ENCODE measurements at regions not wholly inside any gene's neighbourhood (a gene's known extent, or its start where the extent isn't known, plus 50 kb on each side); places are given as distances from the start of the nearest gene placed in this dataset.

- BruUV-seq (replicated peaks), result no TSS peak
- ChIA-PET POLR2A (interaction anchor here (0.7 to 2.2 kb wide), 10 partner anchors 9 to 69 kb away, joined by 3 to 11 read pairs (median 4); no protein-coding TSS in a partner anchor), CTCF (ENCODE audit: unreplicated experiment) (interaction anchor here (0.8 to 1.4 kb wide), 2 partner anchors 12 to 40 kb away, joined by 3 to 4 read pairs; no protein-coding TSS in a partner anchor)
- Histone ChIP-seq H3K79me2 (ENCODE audit: insufficient read depth, low read depth, low read length) (no peaks in the 10 kb centered on the region), H3K27ac (ENCODE audit: low read depth, low read length, poor library complexity, severe bottlenecking) (peak overlapping the region; percentile 98), H3K4me3 (ENCODE audit: low read depth, low read length, poor library complexity, severe bottlenecking) (peak overlapping the region; percentile 46), H3K4me1 (ENCODE audit: insufficient read depth, low read length, poor library complexity, severe bottlenecking) (peaks cover 67% of the 10 kb centered on the region), H4K20me1 (ENCODE audit: insufficient read depth, low read length) (no peaks in the 10 kb centered on the region), H3K9me3 (ENCODE audit: low read length) (peaks cover 22% of the 10 kb centered on the region), H2AFZ (ENCODE audit: low read length) (peak overlapping the region; percentile 52; the same call in 1 of the 2 replicates), H3K4me2 (ENCODE audit: low read length) (peak overlapping the region; percentile 88), H3K9me2 (ENCODE audit: insufficient read depth, low read length) (no peaks in the 10 kb centered on the region), H3K36me3 (ENCODE audit: insufficient read depth, low read length) (peaks cover 16% of the 10 kb centered on the region)
- TF ChIP-seq EZH2phosphoT487 (IDR thresholded peaks at IDR 0.05; ENCODE audit: borderline replicate concordance, low read depth, low read length), result no peak
- TF ChIP-seq, protein P1, sequence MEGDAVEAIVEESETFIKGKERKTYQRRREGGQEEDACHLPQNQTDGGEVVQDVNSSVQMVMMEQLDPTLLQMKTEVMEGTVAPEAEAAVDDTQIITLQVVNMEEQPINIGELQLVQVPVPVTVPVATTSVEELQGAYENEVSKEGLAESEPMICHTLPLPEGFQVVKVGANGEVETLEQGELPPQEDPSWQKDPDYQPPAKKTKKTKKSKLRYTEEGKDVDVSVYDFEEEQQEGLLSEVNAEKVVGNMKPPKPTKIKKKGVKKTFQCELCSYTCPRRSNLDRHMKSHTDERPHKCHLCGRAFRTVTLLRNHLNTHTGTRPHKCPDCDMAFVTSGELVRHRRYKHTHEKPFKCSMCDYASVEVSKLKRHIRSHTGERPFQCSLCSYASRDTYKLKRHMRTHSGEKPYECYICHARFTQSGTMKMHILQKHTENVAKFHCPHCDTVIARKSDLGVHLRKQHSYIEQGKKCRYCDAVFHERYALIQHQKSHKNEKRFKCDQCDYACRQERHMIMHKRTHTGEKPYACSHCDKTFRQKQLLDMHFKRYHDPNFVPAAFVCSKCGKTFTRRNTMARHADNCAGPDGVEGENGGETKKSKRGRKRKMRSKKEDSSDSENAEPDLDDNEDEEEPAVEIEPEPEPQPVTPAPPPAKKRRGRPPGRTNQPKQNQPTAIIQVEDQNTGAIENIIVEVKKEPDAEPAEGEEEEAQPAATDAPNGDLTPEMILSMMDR (conservative IDR thresholded peaks at IDR 0.05; ENCODE audit: low read length), result peak; percentile 68
- peak; percentile 91 for DNase-seq (ENCODE audit: low spot score)
- intact Hi-C loops (cut with micrococcal nuclease; ENCODE audit: unreplicated experiment), result loop anchor here (2.0 to 5.0 kb wide), 5 partner anchors 36 to 589 kb away; partner anchors contain the start of gene CPPED1
Observed at GRCh38 chr16:13391337-13391736, 489.9 kb downstream of the SHISA9 start.

GRCh38 chr16:13392341-13392740 lies 490.9 kb downstream of the SHISA9 start:
- H4K20me1 ChIP-seq (ENCODE audit: insufficient read depth, low read length), result no peaks in the 10 kb centered on the region
- H3K4me2 ChIP-seq (ENCODE audit: low read length), result peak overlapping the region; percentile 88
- BruUV-seq (replicated peaks), result no TSS peak
- H3K27ac ChIP-seq (ENCODE audit: low read depth, low read length, poor library complexity, severe bottlenecking), result peak overlapping the region; percentile 98
- intact Hi-C loops (cut with micrococcal nuclease; ENCODE audit: unreplicated experiment), result loop anchor here (5.0 kb wide), 2 partner anchors 35 to 590 kb away; partner anchors contain the start of gene CPPED1
- H3K36me3 ChIP-seq (ENCODE audit: insufficient read depth, low read length), result peaks cover 6% of the 10 kb centered on the region
- peak; percentile 61 for DNase-seq (ENCODE audit: low spot score)
- H3K9me2 ChIP-seq (ENCODE audit: insufficient read depth, low read length), result no peaks in the 10 kb centered on the region
- peaks cover 75% of the 10 kb centered on the region for H3K4me1 ChIP-seq (ENCODE audit: insufficient read depth, low read length, poor library complexity, severe bottlenecking)
- H3K79me2 ChIP-seq (ENCODE audit: insufficient read depth, low read depth, low read length), result no peaks in the 10 kb centered on the region
- TF ChIP-seq, protein P1 (conservative IDR thresholded peaks at IDR 0.05; ENCODE audit: low read length), result peak; percentile 73
- TF ChIP-seq EZH2phosphoT487 (IDR thresholded peaks at IDR 0.05; ENCODE audit: borderline replicate concordance, low read depth, low read length), result no peak
- peaks cover 12% of the 10 kb centered on the region for H3K9me3 ChIP-seq (ENCODE audit: low read length)
- peak overlapping the region; percentile 50; the same call in 1 of the 2 replicates for H2AFZ ChIP-seq (ENCODE audit: low read length)
- H3K4me3 ChIP-seq (ENCODE audit: low read depth, low read length, poor library complexity, severe bottlenecking), result peak overlapping the region; percentile 46
- POLR2A ChIA-PET, result interaction anchor here (1.3 to 1.9 kb wide), 3 partner anchors 9 to 45 kb away, joined by 4 to 9 read pairs (median 5); no protein-coding TSS in a partner anchor
- CTCF ChIA-PET (ENCODE audit: unreplicated experiment), result no interaction called here

- H3K4me1 ChIP-seq (ENCODE audit: insufficient read depth, low read length, poor library complexity, severe bottlenecking), result peaks cover 62% of the 10 kb centered on the region
- H3K27ac ChIP-seq (ENCODE audit: low read depth, low read length, poor library complexity, severe bottlenecking), result no peak overlapping the region
- H3K4me2 ChIP-seq (ENCODE audit: low read length), result no peak overlapping the region
- no TSS peak for BruUV-seq (replicated peaks)
- peaks cover 4% of the 10 kb centered on the region; the same call in 1 of the 2 replicates for H3K9me3 ChIP-seq (ENCODE audit: low read length)
- no peaks in the 10 kb centered on the region for H3K36me3 ChIP-seq (ENCODE audit: insufficient read depth, low read length)
- CTCF ChIA-PET (ENCODE audit: unreplicated experiment), result interaction anchor here (0.7 kb wide), 1 partner anchor 486 kb away, joined by 3 read pairs; no protein-coding TSS in a partner anchor
- H3K4me3 ChIP-seq (ENCODE audit: low read depth, low read length, poor library complexity, severe bottlenecking), result no peak overlapping the region
- no peaks in the 10 kb centered on the region for H3K79me2 ChIP-seq (ENCODE audit: insufficient read depth, low read depth, low read length)
- DNase-seq (ENCODE audit: low spot score), result no peak
- no peak overlapping the region for H2AFZ ChIP-seq (ENCODE audit: low read length)
- TF ChIP-seq EZH2phosphoT487 (IDR thresholded peaks at IDR 0.05; ENCODE audit: borderline replicate concordance, low read depth, low read length), result no peak
- TF ChIP-seq, protein P1 (conservative IDR thresholded peaks at IDR 0.05; ENCODE audit: low read length), result no peak
- POLR2A ChIA-PET, result interaction anchor here (1.2 kb wide), 1 partner anchor 33 kb away, joined by 3 read pairs; no protein-coding TSS in a partner anchor
- H4K20me1 ChIP-seq (ENCODE audit: insufficient read depth, low read length), result no peaks in the 10 kb centered on the region
- no peaks in the 10 kb centered on the region for H3K9me2 ChIP-seq (ENCODE audit: insufficient read depth, low read length)
- intact Hi-C loops (cut with micrococcal nuclease; ENCODE audit: unreplicated experiment), result loop anchor here (5.0 kb wide), 2 partner anchors 33 to 592 kb away; partner anchors contain the start of gene CPPED1
Observed at GRCh38 chr16:13393816-13394215, 492.4 kb downstream of the SHISA9 start.

All from OCI-LY7 (cell line).